ENCODE measurements at regions not wholly inside any gene's neighbourhood (a gene's known extent, or its start where the extent isn't known, plus 50 kb on each side); places are given as distances from the start of the nearest gene placed in this dataset.
"Not testable (repeated sequence)": the region's sequence is repeated elsewhere in the genome, so short reads cannot be mapped to it uniquely, and the experiment has no call there.

DNA sequence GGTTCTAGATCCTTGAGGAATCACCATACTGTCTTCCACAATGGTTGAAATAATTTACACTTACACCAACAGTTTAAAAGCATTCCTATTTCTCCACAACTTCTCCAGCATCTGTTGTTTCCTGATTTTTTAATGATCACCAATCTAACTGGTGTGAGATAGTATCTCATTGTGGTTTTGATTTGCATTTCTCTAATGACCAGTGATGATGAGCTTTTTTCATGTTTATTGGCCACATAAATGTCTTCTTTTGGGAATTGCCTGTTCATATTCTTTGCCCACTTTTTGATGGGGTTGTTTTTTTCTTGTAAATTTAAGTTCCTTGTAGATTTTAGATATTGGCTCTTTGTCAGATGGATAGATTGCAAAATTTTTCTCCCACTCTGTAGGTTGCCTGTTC lies 138.2 kb downstream of the CXCL12 start:
- not testable (repeated sequence) for H3K27me3 ChIP-seq (ENCODE audit: control insufficient read depth in 1 of 2, insufficient read depth in 2 of 2, low read length in 2 of 2); H3K4me1 ChIP-seq (ENCODE audit: control insufficient read depth in 2 of 2, insufficient read depth in 2 of 2, low read length in 1 of 2); H3K27ac ChIP-seq (ENCODE audit: low read depth in 2 of 2, low read length in 1 of 2); H3K4me3 ChIP-seq (ENCODE audit: low read depth in 1 of 2, low read length in 2 of 2); H3K9me3 ChIP-seq (ENCODE audit: control insufficient read depth in 2 of 2, insufficient read depth in 1 of 2, low read depth in 1 of 2, low read length in 1 of 2); H3K36me3 ChIP-seq (ENCODE audit: control insufficient read depth in 2 of 2, insufficient read depth in 2 of 2, low read length in 1 of 2)

DNA sequence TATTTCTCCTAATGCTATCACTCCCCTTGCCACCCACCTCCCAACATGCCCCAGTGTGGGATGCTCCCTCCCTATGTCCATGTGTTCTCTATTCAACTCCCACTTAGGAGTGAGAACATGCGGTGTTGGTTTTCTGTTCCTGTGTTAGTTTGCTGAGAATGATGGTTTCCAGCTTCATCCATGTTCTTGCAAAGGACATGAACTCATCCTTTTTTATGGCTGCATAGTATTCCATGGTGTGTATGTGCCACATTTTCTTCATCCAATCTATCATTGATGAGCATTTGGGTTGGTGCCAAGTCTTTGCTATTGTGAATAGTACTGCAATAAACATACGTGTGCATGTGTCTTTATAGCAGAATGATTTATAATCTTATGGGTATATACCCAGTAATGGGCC lies 138.6 kb downstream of the CXCL12 start:
- H3K4me3 ChIP-seq (ENCODE audit: low read depth in 1 of 2, low read length in 2 of 2); H3K27me3 ChIP-seq (ENCODE audit: control insufficient read depth in 1 of 2, insufficient read depth in 2 of 2, low read length in 2 of 2); H3K4me1 ChIP-seq (ENCODE audit: control insufficient read depth in 2 of 2, insufficient read depth in 2 of 2, low read length in 1 of 2); H3K36me3 ChIP-seq (ENCODE audit: control insufficient read depth in 2 of 2, insufficient read depth in 2 of 2, low read length in 1 of 2); H3K27ac ChIP-seq (ENCODE audit: low read depth in 2 of 2, low read length in 1 of 2); H3K9me3 ChIP-seq (ENCODE audit: control insufficient read depth in 2 of 2, insufficient read depth in 1 of 2, low read depth in 1 of 2, low read length in 1 of 2): not testable (repeated sequence)
- WGBS, 2 donors = 91 to 94% methylated on average over 2 of the region's 2 CpGs

DNA sequence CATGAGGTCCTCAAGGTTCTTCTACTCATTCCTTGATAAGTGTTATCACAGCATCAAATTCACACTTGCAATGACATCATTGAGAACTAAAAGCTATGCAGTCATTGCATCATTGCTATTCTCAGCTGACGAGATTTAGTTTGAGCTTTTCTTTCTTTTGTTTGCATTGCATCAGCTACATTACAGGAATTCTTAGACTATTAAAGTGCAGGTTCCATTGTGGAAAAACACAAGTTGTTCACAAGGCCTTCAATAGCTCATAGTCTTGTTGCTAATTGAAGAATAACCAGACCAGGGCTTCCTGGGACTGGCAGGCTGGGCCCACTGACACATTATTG lies 139.3 kb downstream of the CXCL12 start:
- Histone ChIP-seq H3K36me3 (ENCODE audit: control insufficient read depth in 2 of 2, insufficient read depth in 2 of 2, low read length in 1 of 2) (no peaks in the 10 kb centered on the region), H3K4me3 (ENCODE audit: low read depth in 1 of 2, low read length in 2 of 2) (no peak overlapping the region), H3K4me1 (ENCODE audit: control insufficient read depth in 2 of 2, insufficient read depth in 2 of 2, low read length in 1 of 2) (no peaks in the 10 kb centered on the region), H3K27me3 (ENCODE audit: control insufficient read depth in 1 of 2, insufficient read depth in 2 of 2, low read length in 2 of 2) (no peaks in the 10 kb centered on the region), H3K27ac (ENCODE audit: low read depth in 2 of 2, low read length in 1 of 2) (no peak overlapping the region), H3K9me3 (ENCODE audit: control insufficient read depth in 2 of 2, insufficient read depth in 1 of 2, low read depth in 1 of 2, low read length in 1 of 2) (peaks cover 0 to 5% of the 10 kb centered on the region in 2 donors)
- 44 to 56% methylated on average over 1 of the region's 1 CpG for WGBS, 2 donors

DNA sequence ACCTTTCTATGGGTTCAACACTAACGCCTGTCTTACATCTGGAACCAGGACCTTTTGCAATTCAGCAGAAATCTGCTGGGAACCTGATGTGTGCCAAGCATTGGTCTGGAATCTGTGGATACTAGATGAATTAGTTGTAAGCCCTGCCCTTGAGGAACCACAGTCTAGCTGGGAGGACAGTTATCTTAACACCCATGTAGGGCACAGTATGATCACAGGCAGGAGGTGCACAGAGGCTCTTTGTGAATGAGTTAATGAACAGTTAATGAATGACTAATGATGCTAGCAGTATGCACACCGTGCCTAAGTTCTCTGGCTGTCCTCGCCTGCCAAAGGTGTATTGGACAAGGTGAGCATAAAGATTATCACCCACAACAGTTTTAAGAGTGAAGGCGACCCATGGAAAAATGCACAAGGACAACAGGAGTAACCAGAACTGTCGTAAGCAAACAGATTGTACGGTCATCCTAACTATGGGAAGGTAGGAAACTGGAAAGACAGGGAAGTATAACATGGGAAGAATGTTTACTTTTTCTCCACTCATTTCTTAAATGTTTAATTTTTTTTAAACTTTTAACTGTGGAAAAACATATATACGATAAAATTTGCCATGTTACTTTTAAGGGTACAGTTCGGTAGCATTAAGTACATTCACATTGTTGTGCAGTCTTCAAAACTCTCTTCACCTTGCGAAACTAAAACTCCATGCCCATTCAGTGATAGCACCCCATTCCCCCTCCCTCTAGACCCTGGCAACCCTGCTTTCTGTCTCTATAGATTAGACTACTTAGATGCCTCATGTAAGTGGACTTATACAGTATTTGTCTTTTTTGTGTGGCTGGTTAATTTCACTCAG lies 139.9 kb downstream of the CXCL12 start:
- no peak overlapping the region for H3K4me3 ChIP-seq (ENCODE audit: low read depth in 1 of 2, low read length in 2 of 2)
- no peaks in the 10 kb centered on the region for H3K36me3 ChIP-seq (ENCODE audit: control insufficient read depth in 2 of 2, insufficient read depth in 2 of 2, low read length in 1 of 2)
- 74 to 80% methylated on average over 9 of the region's 9 CpGs for WGBS, 2 donors
- no peak overlapping the region for H3K27ac ChIP-seq (ENCODE audit: low read depth in 2 of 2, low read length in 1 of 2)
- H3K4me1 ChIP-seq (ENCODE audit: control insufficient read depth in 2 of 2, insufficient read depth in 2 of 2, low read length in 1 of 2) = no peaks in the 10 kb centered on the region
- peaks cover 0 to 5% of the 10 kb centered on the region in 2 donors for H3K9me3 ChIP-seq (ENCODE audit: control insufficient read depth in 2 of 2, insufficient read depth in 1 of 2, low read depth in 1 of 2, low read length in 1 of 2)
- no peaks in the 10 kb centered on the region for H3K27me3 ChIP-seq (ENCODE audit: control insufficient read depth in 1 of 2, insufficient read depth in 2 of 2, low read length in 2 of 2)

DNA sequence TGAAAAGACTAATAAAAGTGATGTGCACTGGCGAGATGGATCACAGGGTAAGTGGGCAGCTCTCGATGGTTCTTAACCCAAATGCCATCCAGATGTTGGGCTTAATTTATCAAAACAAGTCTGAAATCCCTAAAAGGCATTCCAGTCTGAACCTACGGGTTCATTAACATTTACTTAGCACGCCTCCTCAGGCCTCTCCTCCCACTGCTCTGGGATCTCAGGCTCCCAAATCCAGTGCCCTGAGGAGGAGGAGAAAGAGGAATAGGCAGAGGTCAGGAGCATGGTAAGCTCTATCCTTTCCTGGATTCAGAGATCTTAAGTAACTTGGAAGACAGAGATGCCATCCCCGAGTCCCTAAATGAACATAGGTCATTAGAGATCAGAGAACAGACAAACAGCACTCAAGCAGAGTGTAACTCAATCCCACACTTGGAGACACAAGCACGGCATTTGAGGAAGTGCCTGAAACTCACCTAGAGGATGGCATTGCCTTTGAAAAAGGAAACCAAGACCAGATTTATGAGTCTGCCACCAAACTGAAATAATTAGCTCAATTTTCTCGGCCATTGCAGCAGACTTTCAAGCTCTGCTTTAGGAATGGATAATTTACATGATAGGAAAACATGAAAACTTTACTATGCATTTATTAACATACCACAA lies 140.9 kb downstream of the CXCL12 start:
- Histone ChIP-seq H3K27ac (ENCODE audit: low read depth in 2 of 2, low read length in 1 of 2) (no peak overlapping the region), H3K36me3 (ENCODE audit: control insufficient read depth in 2 of 2, insufficient read depth in 2 of 2, low read length in 1 of 2) (no peaks in the 10 kb centered on the region), H3K4me1 (ENCODE audit: control insufficient read depth in 2 of 2, insufficient read depth in 2 of 2, low read length in 1 of 2) (no peaks in the 10 kb centered on the region), H3K4me3 (ENCODE audit: low read depth in 1 of 2, low read length in 2 of 2) (no peak overlapping the region), H3K27me3 (ENCODE audit: control insufficient read depth in 1 of 2, insufficient read depth in 2 of 2, low read length in 2 of 2) (no peaks in the 10 kb centered on the region), H3K9me3 (ENCODE audit: control insufficient read depth in 2 of 2, insufficient read depth in 1 of 2, low read depth in 1 of 2, low read length in 1 of 2) (no peaks in the 10 kb centered on the region)
- WGBS, 2 donors = 81% methylated on average over 7 of the region's 7 CpGs

DNA sequence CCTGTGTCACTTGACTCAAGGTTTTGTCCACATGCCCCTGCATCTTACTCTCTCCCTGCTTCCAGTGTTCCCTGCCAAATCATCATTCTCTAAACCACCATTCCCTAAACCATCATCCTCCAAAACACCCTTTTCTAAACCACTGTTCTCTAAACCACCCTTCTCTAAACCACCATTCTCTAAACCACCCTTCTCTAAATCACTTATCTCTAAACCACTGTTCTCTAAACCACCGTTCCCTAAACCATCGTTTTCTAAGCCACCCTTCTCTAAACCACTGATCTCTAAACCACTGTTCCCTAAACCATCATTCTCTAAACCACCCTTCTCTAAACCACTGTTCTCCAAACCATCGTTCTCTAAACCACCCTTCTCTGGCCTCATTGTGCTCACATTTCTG lies 142.1 kb downstream of the CXCL12 start:
- Histone ChIP-seq H3K9me3 (ENCODE audit: control insufficient read depth in 2 of 2, insufficient read depth in 1 of 2, low read depth in 1 of 2, low read length in 1 of 2) (no peaks in the 10 kb centered on the region), H3K36me3 (ENCODE audit: control insufficient read depth in 2 of 2, insufficient read depth in 2 of 2, low read length in 1 of 2) (no peaks in the 10 kb centered on the region), H3K4me3 (ENCODE audit: low read depth in 1 of 2, low read length in 2 of 2) (no peak overlapping the region), H3K27ac (ENCODE audit: low read depth in 2 of 2, low read length in 1 of 2) (no peak overlapping the region), H3K27me3 (ENCODE audit: control insufficient read depth in 1 of 2, insufficient read depth in 2 of 2, low read length in 2 of 2) (no peaks in the 10 kb centered on the region), H3K4me1 (ENCODE audit: control insufficient read depth in 2 of 2, insufficient read depth in 2 of 2, low read length in 1 of 2) (no peaks in the 10 kb centered on the region)
- WGBS, 2 donors = 69 to 84% methylated on average over 3 of the region's 3 CpGs

DNA sequence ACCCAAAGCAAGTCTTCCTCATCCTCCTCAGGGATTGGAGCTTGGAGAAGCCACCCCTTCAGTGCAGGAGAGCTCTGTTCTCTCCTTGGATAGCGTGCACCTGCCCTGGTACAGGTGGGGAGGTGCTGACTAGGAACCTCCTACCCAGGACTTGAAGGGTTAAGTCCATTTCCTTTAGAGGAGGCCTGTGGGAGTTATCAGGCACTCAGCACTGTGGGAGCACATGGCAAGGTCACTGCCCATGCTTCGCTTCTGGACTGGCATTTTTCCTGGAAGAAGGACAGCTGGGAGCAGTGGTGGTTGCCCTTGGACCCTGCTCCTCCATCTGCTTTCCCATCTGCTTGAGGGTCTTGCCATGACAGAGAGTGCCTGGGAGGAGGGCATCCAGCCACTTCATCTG lies 142.8 kb downstream of the CXCL12 start:
- no peak overlapping the region for H3K4me3 ChIP-seq (ENCODE audit: low read depth in 1 of 2, low read length in 2 of 2)
- no peaks in the 10 kb centered on the region for H3K27me3 ChIP-seq (ENCODE audit: control insufficient read depth in 1 of 2, insufficient read depth in 2 of 2, low read length in 2 of 2)
- WGBS, 2 donors = 74 to 85% methylated on average over 2 of the region's 2 CpGs
- no peaks in the 10 kb centered on the region for H3K9me3 ChIP-seq (ENCODE audit: control insufficient read depth in 2 of 2, insufficient read depth in 1 of 2, low read depth in 1 of 2, low read length in 1 of 2)
- H3K36me3 ChIP-seq (ENCODE audit: control insufficient read depth in 2 of 2, insufficient read depth in 2 of 2, low read length in 1 of 2) = no peaks in the 10 kb centered on the region
- no peak overlapping the region for H3K27ac ChIP-seq (ENCODE audit: low read depth in 2 of 2, low read length in 1 of 2)
- no peaks in the 10 kb centered on the region for H3K4me1 ChIP-seq (ENCODE audit: control insufficient read depth in 2 of 2, insufficient read depth in 2 of 2, low read length in 1 of 2)

DNA sequence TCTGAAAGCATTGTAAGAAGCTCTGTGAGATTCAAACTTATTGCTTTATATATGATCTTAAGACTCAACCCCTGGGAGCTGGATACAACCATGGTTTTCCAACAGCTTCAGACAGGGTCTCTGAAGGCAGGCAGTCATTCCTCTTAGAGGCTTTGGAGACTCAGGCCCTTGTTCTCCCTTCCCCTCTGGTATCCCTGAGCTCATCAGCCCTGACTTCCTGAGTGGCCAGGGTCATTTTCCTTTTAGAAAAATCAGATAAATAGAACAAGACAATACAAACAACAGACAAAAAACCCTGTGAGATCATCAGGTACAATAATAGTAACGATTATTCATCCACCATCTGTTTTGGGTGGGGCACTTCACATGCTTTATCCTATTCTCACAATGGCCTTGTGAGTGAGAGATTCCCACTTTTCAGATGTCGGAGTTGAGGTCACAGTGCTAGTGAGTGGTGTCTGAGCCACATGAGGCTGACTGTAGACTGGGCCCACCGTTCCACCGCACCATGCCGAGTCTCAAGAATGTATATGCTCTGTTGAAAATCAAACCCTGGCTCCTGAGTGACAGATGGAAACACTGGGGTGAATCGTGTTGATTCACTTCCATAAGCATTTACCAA lies 144.2 kb downstream of the CXCL12 start:
- 75 to 80% methylated on average over 6 of the region's 6 CpGs for WGBS, 2 donors
- H3K4me3 ChIP-seq (ENCODE audit: low read depth in 1 of 2, low read length in 2 of 2) = no peak overlapping the region
- no peaks in the 10 kb centered on the region for H3K36me3 ChIP-seq (ENCODE audit: control insufficient read depth in 2 of 2, insufficient read depth in 2 of 2, low read length in 1 of 2)
- H3K9me3 ChIP-seq (ENCODE audit: control insufficient read depth in 2 of 2, insufficient read depth in 1 of 2, low read depth in 1 of 2, low read length in 1 of 2) = no peaks in the 10 kb centered on the region
- H3K27me3 ChIP-seq (ENCODE audit: control insufficient read depth in 1 of 2, insufficient read depth in 2 of 2, low read length in 2 of 2) = no peaks in the 10 kb centered on the region
- no peak overlapping the region for H3K27ac ChIP-seq (ENCODE audit: low read depth in 2 of 2, low read length in 1 of 2)
- H3K4me1 ChIP-seq (ENCODE audit: control insufficient read depth in 2 of 2, insufficient read depth in 2 of 2, low read length in 1 of 2) = no peaks in the 10 kb centered on the region

DNA sequence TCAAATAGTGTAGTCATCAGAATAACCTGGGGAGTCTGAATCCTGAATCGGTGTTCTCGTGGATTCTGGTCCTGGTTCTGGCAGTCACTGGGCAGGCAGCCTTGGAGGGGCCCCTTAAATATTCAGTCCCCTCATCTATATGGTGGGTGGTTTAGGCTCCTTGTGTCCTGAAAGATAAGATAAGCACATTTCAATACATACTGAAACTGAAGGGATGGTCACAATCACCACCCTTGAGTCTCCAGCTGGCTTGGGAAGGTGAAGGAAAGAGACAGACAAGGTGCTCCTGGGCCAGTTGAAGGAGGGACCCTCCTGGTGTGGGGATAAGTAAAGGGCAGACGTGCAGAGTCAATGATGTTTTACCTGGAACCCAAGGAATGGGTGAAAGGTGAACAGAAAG lies 146.7 kb downstream of the CXCL12 start:
- Histone ChIP-seq H3K36me3 (ENCODE audit: control insufficient read depth in 2 of 2, insufficient read depth in 2 of 2, low read length in 1 of 2) (no peaks in the 10 kb centered on the region), H3K9me3 (ENCODE audit: control insufficient read depth in 2 of 2, insufficient read depth in 1 of 2, low read depth in 1 of 2, low read length in 1 of 2) (peaks cover 0 to 1% of the 10 kb centered on the region in 2 donors), H3K27me3 (ENCODE audit: control insufficient read depth in 1 of 2, insufficient read depth in 2 of 2, low read length in 2 of 2) (no peaks in the 10 kb centered on the region), H3K4me3 (ENCODE audit: low read depth in 1 of 2, low read length in 2 of 2) (no peak overlapping the region), H3K4me1 (ENCODE audit: control insufficient read depth in 2 of 2, insufficient read depth in 2 of 2, low read length in 1 of 2) (peaks cover 0 to 2% of the 10 kb centered on the region in 2 donors), H3K27ac (ENCODE audit: low read depth in 2 of 2, low read length in 1 of 2) (no peak overlapping the region)
- WGBS, 2 donors = 71 to 88% methylated on average over 3 of the region's 3 CpGs
